Thyroid gland (tissue), 4 donors: ENCODE measurements at regions not wholly inside any gene's neighbourhood (a gene's known extent, or its start where the extent isn't known, plus 50 kb on each side); places are given as distances from the start of the nearest gene placed in this dataset.

ENCODE experiments used
- POLR2A ChIP-seq, 2 donors: fragments of 450-650 bp; IDR thresholded peaks; one replicate each; pipeline ENCODE4 v1.6.1; 2017; ENCODE audit warnings: antibody characterized with exemption in 2 of 2, mild to moderate bottlenecking in 2 of 2, moderate library complexity in 1 of 2
- TF ChIP-seq, protein P1 (sequence below), 6 experiments: fragments of 200-600 bp in 3 of 6; fragments of 450-650 bp in 3 of 6; sonication (generic) in 3 of 6; IDR thresholded peaks; one replicate each; pipeline ENCODE4 v1.5.1; 2016 to 2019; ENCODE audit warnings: antibody characterized with exemption in 6 of 6, mild to moderate bottlenecking in 2 of 6, inconsistent platforms in 1 of 6, moderate library complexity in 1 of 6

DNA sequence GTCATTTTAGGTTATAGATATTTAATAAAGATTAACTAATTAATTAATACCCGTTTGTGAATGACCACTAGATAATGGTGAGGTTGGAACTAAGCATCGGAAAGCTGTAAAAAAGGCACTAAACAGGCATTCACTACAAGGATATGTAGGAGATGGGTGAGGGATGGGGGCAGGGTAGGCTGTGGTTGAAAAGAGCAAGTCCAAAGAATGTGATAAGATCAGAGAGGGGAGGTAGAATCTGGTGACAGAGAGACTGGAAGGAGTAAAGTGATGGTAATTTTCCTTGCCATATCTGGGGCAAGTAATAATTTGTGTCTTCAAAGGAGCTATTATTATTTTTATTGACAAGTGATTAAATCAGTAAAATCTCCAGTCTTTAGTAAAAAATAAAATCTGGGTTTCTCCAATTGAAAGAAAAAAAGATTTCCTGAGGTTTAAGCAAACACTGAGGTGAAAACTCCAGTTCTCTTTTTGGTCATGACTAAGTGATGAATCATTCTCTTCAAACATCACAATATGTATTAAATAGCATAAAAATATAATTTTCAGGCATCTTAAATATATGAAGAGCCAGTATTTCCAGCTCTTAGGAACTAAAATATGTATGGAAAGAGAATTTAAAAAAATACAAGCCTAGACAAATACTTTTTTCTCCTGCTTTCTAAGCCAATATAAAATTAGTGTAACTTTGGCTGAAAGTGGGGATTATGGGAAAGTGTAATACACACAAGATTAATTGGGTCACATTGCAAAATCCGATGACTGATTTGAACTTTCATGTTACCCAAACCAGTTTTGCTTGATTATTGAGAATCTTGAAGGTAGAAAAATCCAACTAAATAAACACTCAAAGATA lies 259.1 kb upstream of the RBMS1 start:
- TF ChIP-seq, protein P1, sequence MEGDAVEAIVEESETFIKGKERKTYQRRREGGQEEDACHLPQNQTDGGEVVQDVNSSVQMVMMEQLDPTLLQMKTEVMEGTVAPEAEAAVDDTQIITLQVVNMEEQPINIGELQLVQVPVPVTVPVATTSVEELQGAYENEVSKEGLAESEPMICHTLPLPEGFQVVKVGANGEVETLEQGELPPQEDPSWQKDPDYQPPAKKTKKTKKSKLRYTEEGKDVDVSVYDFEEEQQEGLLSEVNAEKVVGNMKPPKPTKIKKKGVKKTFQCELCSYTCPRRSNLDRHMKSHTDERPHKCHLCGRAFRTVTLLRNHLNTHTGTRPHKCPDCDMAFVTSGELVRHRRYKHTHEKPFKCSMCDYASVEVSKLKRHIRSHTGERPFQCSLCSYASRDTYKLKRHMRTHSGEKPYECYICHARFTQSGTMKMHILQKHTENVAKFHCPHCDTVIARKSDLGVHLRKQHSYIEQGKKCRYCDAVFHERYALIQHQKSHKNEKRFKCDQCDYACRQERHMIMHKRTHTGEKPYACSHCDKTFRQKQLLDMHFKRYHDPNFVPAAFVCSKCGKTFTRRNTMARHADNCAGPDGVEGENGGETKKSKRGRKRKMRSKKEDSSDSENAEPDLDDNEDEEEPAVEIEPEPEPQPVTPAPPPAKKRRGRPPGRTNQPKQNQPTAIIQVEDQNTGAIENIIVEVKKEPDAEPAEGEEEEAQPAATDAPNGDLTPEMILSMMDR (IDR thresholded peaks at IDR 0.05): no peak
- no peak for TF ChIP-seq POLR2A (IDR thresholded peaks at IDR 0.05)
